Esophagus (tissue), 2 donors: ENCODE measurements at regions not wholly inside any gene's neighbourhood (a gene's known extent, or its start where the extent isn't known, plus 50 kb on each side); places are given as distances from the start of the nearest gene placed in this dataset.

ENCODE experiments used
- H3K27ac ChIP-seq, 2 donors: one replicate each; pipeline ENCODE4 v1.5.1; 2013; ENCODE audit warnings: low read depth in 2 of 2, mild to moderate bottlenecking in 2 of 2, inconsistent platforms in 1 of 2, low read length in 1 of 2, moderate library complexity in 1 of 2
- H3K27me3 ChIP-seq, 2 donors: one replicate each; pipeline ENCODE4 v1.6.1; 2013; ENCODE audit warnings: low read length in 2 of 2, control low read depth in 1 of 2, mild to moderate bottlenecking in 1 of 2; ENCODE audit not compliant: insufficient read depth in 2 of 2, control insufficient read depth in 1 of 2
- H3K36me3 ChIP-seq, 2 donors: one replicate each; pipeline ENCODE4 v1.6.1; 2013; ENCODE audit warnings: low read length in 1 of 2; ENCODE audit not compliant: control insufficient read depth in 2 of 2, insufficient read depth in 2 of 2
- H3K4me1 ChIP-seq, 2 donors: one replicate each; pipeline ENCODE4 v1.6.1; 2013; ENCODE audit warnings: low read length in 1 of 2; ENCODE audit not compliant: control insufficient read depth in 2 of 2, insufficient read depth in 2 of 2
- H3K4me3 ChIP-seq, 2 donors: one replicate each; pipeline ENCODE4 v1.5.1; 2013; ENCODE audit warnings: low read length in 2 of 2, mild to moderate bottlenecking in 2 of 2, low read depth in 1 of 2, moderate library complexity in 1 of 2
- H3K9me3 ChIP-seq, 2 donors: one replicate each; pipeline ENCODE4 v1.6.1; 2013; ENCODE audit warnings: mild to moderate bottlenecking in 2 of 2, low read depth in 1 of 2, low read length in 1 of 2, moderate library complexity in 1 of 2; ENCODE audit not compliant: control insufficient read depth in 2 of 2, insufficient read depth in 1 of 2
- WGBS, 2 donors: extraction: QIAGEN DNeasy Blood & Tissue Kit; methylation state at CpG; one replicate each; pipeline ENCODE4 v1.1.7; 2013; 5-methylcytosine and 5-hydroxymethylcytosine counted together
- donor health status: healthy with polysubstance abuse.
- donor health status: Bipolar disorder and iron deficiency.

- H3K4me1 ChIP-seq, result no peaks in the 10 kb centered on the region
- no peak overlapping the region for H3K4me3 ChIP-seq
- H3K9me3 ChIP-seq, result no peaks in the 10 kb centered on the region
- WGBS, 2 donors, result 72 to 89% methylated on average over 1 of the region's 1 CpG
- no peaks in the 10 kb centered on the region for H3K36me3 ChIP-seq
- H3K27ac ChIP-seq, result no peak overlapping the region
- no peaks in the 10 kb centered on the region for H3K27me3 ChIP-seq
Observed at GRCh38 chr2:157068237-157068636, 189.3 kb upstream of the GALNT5 start.

- no peak overlapping the region for H3K4me3 ChIP-seq
- WGBS, 2 donors, result 72 to 80% methylated on average over 2 of the region's 2 CpGs
- H3K27ac ChIP-seq, result no peak overlapping the region
- no peaks in the 10 kb centered on the region for H3K27me3 ChIP-seq
- no peaks in the 10 kb centered on the region for H3K36me3 ChIP-seq
- no peaks in the 10 kb centered on the region for H3K9me3 ChIP-seq
- H3K4me1 ChIP-seq, result no peaks in the 10 kb centered on the region
Observed at GRCh38 chr2:157075924-157076323, 181.6 kb upstream of the GALNT5 start.

- no peaks in the 10 kb centered on the region for H3K4me1 ChIP-seq
- H3K4me3 ChIP-seq, result no peak overlapping the region
- no peak overlapping the region for H3K27ac ChIP-seq
- H3K27me3 ChIP-seq, result no peaks in the 10 kb centered on the region
- H3K9me3 ChIP-seq, result no peaks in the 10 kb centered on the region
- 67 to 75% methylated on average over 3 of the region's 3 CpGs for WGBS, 2 donors
- H3K36me3 ChIP-seq, result no peaks in the 10 kb centered on the region
Observed at GRCh38 chr2:157076526-157077161, 180.9 kb upstream of the GALNT5 start.

- H3K36me3 ChIP-seq, result no peaks in the 10 kb centered on the region
- H3K27me3 ChIP-seq, result no peaks in the 10 kb centered on the region
- no peaks in the 10 kb centered on the region for H3K4me1 ChIP-seq
- H3K9me3 ChIP-seq, result no peaks in the 10 kb centered on the region
- H3K27ac ChIP-seq, result no peak overlapping the region
- H3K4me3 ChIP-seq, result no peak overlapping the region
Observed at GRCh38 chr2:157077753-157078350, 179.7 kb upstream of the GALNT5 start.

GRCh38 chr2:157082950-157083349 is 174.6 kb upstream of the GALNT5 start:
- Histone ChIP-seq H3K27ac (no peak overlapping the region), H3K4me1 (no peaks in the 10 kb centered on the region), H3K36me3 (no peaks in the 10 kb centered on the region), H3K9me3 (no peaks in the 10 kb centered on the region), H3K4me3 (no peak overlapping the region), H3K27me3 (no peaks in the 10 kb centered on the region)

GRCh38 chr2:157085522-157085921 is 172.0 kb upstream of the GALNT5 start:
- no peaks in the 10 kb centered on the region for H3K4me1 ChIP-seq
- no peaks in the 10 kb centered on the region for H3K27me3 ChIP-seq
- no peak overlapping the region for H3K27ac ChIP-seq
- 68 to 81% methylated on average over 1 of the region's 1 CpG for WGBS, 2 donors
- H3K9me3 ChIP-seq, result no peaks in the 10 kb centered on the region
- no peak overlapping the region for H3K4me3 ChIP-seq
- no peaks in the 10 kb centered on the region for H3K36me3 ChIP-seq

- no peak overlapping the region for H3K27ac ChIP-seq
- no peaks in the 10 kb centered on the region for H3K36me3 ChIP-seq
- no peak overlapping the region for H3K4me3 ChIP-seq
- no peaks in the 10 kb centered on the region for H3K4me1 ChIP-seq
- WGBS, 2 donors, result 56 to 57% methylated on average over 13 of the region's 13 CpGs
- H3K9me3 ChIP-seq, result no peaks in the 10 kb centered on the region
- H3K27me3 ChIP-seq, result no peaks in the 10 kb centered on the region
Observed at GRCh38 chr2:157087373-157088002, 170.0 kb upstream of the GALNT5 start.

- Histone ChIP-seq H3K27ac (no peak overlapping the region), H3K27me3 (no peaks in the 10 kb centered on the region), H3K4me3 (no peak overlapping the region), H3K36me3 (no peaks in the 10 kb centered on the region), H3K9me3 (no peaks in the 10 kb centered on the region), H3K4me1 (no peaks in the 10 kb centered on the region)
- 44 to 52% methylated on average over 3 of the region's 3 CpGs for WGBS, 2 donors
Observed at GRCh38 chr2:157093666-157094065, 163.8 kb upstream of the GALNT5 start.

- no peaks in the 10 kb centered on the region for H3K4me1 ChIP-seq
- no peak overlapping the region for H3K27ac ChIP-seq
- H3K36me3 ChIP-seq, result no peaks in the 10 kb centered on the region
- WGBS, 2 donors, result 94% methylated on average over 1 of the region's 1 CpG
- H3K27me3 ChIP-seq, result no peaks in the 10 kb centered on the region
- peaks cover 0 to 2% of the 10 kb centered on the region in 2 donors for H3K9me3 ChIP-seq
- no peak overlapping the region for H3K4me3 ChIP-seq
Observed at GRCh38 chr2:157105372-157105771, 152.1 kb upstream of the GALNT5 start.

GRCh38 chr2:157106950-157107349 is 150.6 kb upstream of the GALNT5 start:
- H3K4me1 ChIP-seq, result no peaks in the 10 kb centered on the region
- H3K27ac ChIP-seq, result no peak overlapping the region
- no peaks in the 10 kb centered on the region for H3K36me3 ChIP-seq
- no peaks in the 10 kb centered on the region for H3K27me3 ChIP-seq
- WGBS, 2 donors, result 85 to 89% methylated on average over 1 of the region's 1 CpG
- peaks cover 0 to 2% of the 10 kb centered on the region in 2 donors for H3K9me3 ChIP-seq
- no peak overlapping the region for H3K4me3 ChIP-seq
